ENCODE measurements at regions not wholly inside any gene's neighbourhood (a gene's known extent, or its start where the extent isn't known, plus 50 kb on each side); places are given as distances from the start of the nearest gene placed in this dataset.

GRCh38 chr11:64455456-64456261, 96.7 kb downstream of the RPS6KA4 start:
- TF ChIP-seq EZH2 (IDR thresholded peaks at IDR 0.05; ENCODE audit: insufficient read depth, poor library complexity, severe bottlenecking), result no peak
- no peak for TF ChIP-seq EZH2phosphoT487 (IDR thresholded peaks at IDR 0.05; ENCODE audit: insufficient read depth, low read depth)
- Histone ChIP-seq H3K4me2 (ENCODE audit: unreplicated experiment) (no peak overlapping the region), H3K9me3 (ENCODE audit: low read depth) (no peaks in the 10 kb centered on the region), H3K9me2 (ENCODE audit: insufficient read depth) (no peaks in the 10 kb centered on the region), H3K27me3 (replicated peaks; ENCODE audit: insufficient read depth) (peaks cover 13% of the 10 kb centered on the region), H3K9ac (no peak overlapping the region), H3K4me3 (no peak overlapping the region), H3K79me2 (ENCODE audit: insufficient read depth) (no peaks in the 10 kb centered on the region), H3K27ac (no peak overlapping the region), H3F3A (ENCODE audit: insufficient read depth) (no peaks in the 10 kb centered on the region), H3K36me3 (ENCODE audit: low read depth) (no peaks in the 10 kb centered on the region), H4K20me1 (ENCODE audit: insufficient read depth) (no peaks in the 10 kb centered on the region), H3K4me1 (ENCODE audit: insufficient read depth) (no peaks in the 10 kb centered on the region), H2AFZ (no peak overlapping the region)
- no peak for DNase-seq
- in situ Hi-C loops (cut with MboI), result no loop called here
- WGBS, 2 experiments (ENCODE audit: low coverage in 1 of 2, low lambda C conversion rate in 2 of 2, missing lambda C conversion rate in 2 of 2), result 60 to 64% methylated on average over 19 to 22 of the region's 22 CpGs

GRCh38 chr11:64456509-64457320, 97.8 kb downstream of the RPS6KA4 start:
- Histone ChIP-seq H3K4me3 (no peak overlapping the region), H3K9me3 (ENCODE audit: low read depth) (no peaks in the 10 kb centered on the region), H3K27ac (no peak overlapping the region), H3K9me2 (ENCODE audit: insufficient read depth) (no peaks in the 10 kb centered on the region), H3K4me1 (ENCODE audit: insufficient read depth) (no peaks in the 10 kb centered on the region), H3K4me2 (ENCODE audit: unreplicated experiment) (no peak overlapping the region), H3F3A (ENCODE audit: insufficient read depth) (no peaks in the 10 kb centered on the region), H3K79me2 (ENCODE audit: insufficient read depth) (no peaks in the 10 kb centered on the region), H4K20me1 (ENCODE audit: insufficient read depth) (no peaks in the 10 kb centered on the region), H3K36me3 (ENCODE audit: low read depth) (no peaks in the 10 kb centered on the region), H3K9ac (no peak overlapping the region), H2AFZ (no peak overlapping the region), H3K27me3 (replicated peaks; ENCODE audit: insufficient read depth) (peaks cover 21% of the 10 kb centered on the region)
- no peak for TF ChIP-seq EZH2phosphoT487 (IDR thresholded peaks at IDR 0.05; ENCODE audit: insufficient read depth, low read depth)
- no peak for DNase-seq
- WGBS, 2 experiments (ENCODE audit: low coverage in 1 of 2, low lambda C conversion rate in 2 of 2, missing lambda C conversion rate in 2 of 2), result 76 to 80% methylated on average over 22 to 23 of the region's 23 CpGs
- in situ Hi-C loops (cut with MboI), result no loop called here

GRCh38 chr11:64457416-64458010, 98.2 kb upstream of the SLC22A11 start:
- Histone ChIP-seq H3K4me1 (ENCODE audit: insufficient read depth) (no peaks in the 10 kb centered on the region), H3K36me3 (ENCODE audit: low read depth) (no peaks in the 10 kb centered on the region), H2AFZ (no peak overlapping the region), H3K4me2 (ENCODE audit: unreplicated experiment) (no peak overlapping the region), H4K20me1 (ENCODE audit: insufficient read depth) (no peaks in the 10 kb centered on the region), H3K9me3 (ENCODE audit: low read depth) (no peaks in the 10 kb centered on the region), H3K27me3 (replicated peaks; ENCODE audit: insufficient read depth) (peaks cover 25% of the 10 kb centered on the region), H3K27ac (no peak overlapping the region), H3F3A (ENCODE audit: insufficient read depth) (no peaks in the 10 kb centered on the region), H3K9ac (no peak overlapping the region), H3K9me2 (ENCODE audit: insufficient read depth) (no peaks in the 10 kb centered on the region), H3K79me2 (ENCODE audit: insufficient read depth) (no peaks in the 10 kb centered on the region), H3K4me3 (no peak overlapping the region)
- no peak for DNase-seq
- WGBS, 2 experiments (ENCODE audit: low coverage in 1 of 2, low lambda C conversion rate in 2 of 2, missing lambda C conversion rate in 2 of 2), result 71 to 74% methylated on average over 11 to 12 of the region's 12 CpGs
- in situ Hi-C loops (cut with MboI), result no loop called here
- no peak for TF ChIP-seq EZH2phosphoT487 (IDR thresholded peaks at IDR 0.05; ENCODE audit: insufficient read depth, low read depth)
- TF ChIP-seq EZH2 (IDR thresholded peaks at IDR 0.05; ENCODE audit: insufficient read depth, poor library complexity, severe bottlenecking), result no peak

- in situ Hi-C loops (cut with MboI), result no loop called here
- Histone ChIP-seq H3K36me3 (ENCODE audit: low read depth) (no peaks in the 10 kb centered on the region), H3K4me2 (ENCODE audit: unreplicated experiment) (no peak overlapping the region)
Measured at GRCh38 chr11:64458997-64459396, 96.7 kb upstream of the SLC22A11 start.

More at GRCh38 chr11:64458997-64459396, 96.7 kb upstream of the SLC22A11 start:
- H2AFZ ChIP-seq, result no peak overlapping the region
- no peak for TF ChIP-seq EZH2 (IDR thresholded peaks at IDR 0.05; ENCODE audit: insufficient read depth, poor library complexity, severe bottlenecking)
- no peak overlapping the region for H3K9ac ChIP-seq
- peaks cover 25% of the 10 kb centered on the region for H3K27me3 ChIP-seq (replicated peaks; ENCODE audit: insufficient read depth)
- H3K4me3 ChIP-seq, result no peak overlapping the region
- no peak overlapping the region for H3K27ac ChIP-seq
- H3K79me2 ChIP-seq (ENCODE audit: insufficient read depth), result no peaks in the 10 kb centered on the region
- no peaks in the 10 kb centered on the region for H4K20me1 ChIP-seq (ENCODE audit: insufficient read depth)
- H3F3A ChIP-seq (ENCODE audit: insufficient read depth), result no peaks in the 10 kb centered on the region
- 32 to 33% methylated on average over 10 of the region's 10 CpGs for WGBS, 2 experiments (ENCODE audit: low coverage in 1 of 2, low lambda C conversion rate in 2 of 2, missing lambda C conversion rate in 2 of 2)
- DNase-seq, result peak; percentile 15
- H3K4me1 ChIP-seq (ENCODE audit: insufficient read depth), result no peaks in the 10 kb centered on the region
- no peaks in the 10 kb centered on the region for H3K9me3 ChIP-seq (ENCODE audit: low read depth)
- no peaks in the 10 kb centered on the region for H3K9me2 ChIP-seq (ENCODE audit: insufficient read depth)
